WERI-Rb-1 (cell line): ENCODE measurements at regions not wholly inside any gene's neighbourhood (a gene's known extent, or its start where the extent isn't known, plus 50 kb on each side); places are given as distances from the start of the nearest gene placed in this dataset.
"Not testable (repeated sequence)": the region's sequence is repeated elsewhere in the genome, so short reads cannot be mapped to it uniquely, and the experiment has no call there.

Source experiments
- DNase-seq: peaks from one replicate; pipeline ENCODE4 v3.0.0-alpha.2; 2020
- H3K27ac ChIP-seq: fragments of 250-450 bp; sonication (Bioruptor Pico); 2 replicates; pipeline ENCODE4 v1.5.1; 2020; ENCODE audit warnings: mild to moderate bottlenecking, moderate library complexity
- H3K27me3 ChIP-seq: fragments of 250-450 bp; sonication (Bioruptor Pico); 2 replicates; pipeline ENCODE4 v1.5.1; 2021; ENCODE audit warnings: mild to moderate bottlenecking, low read depth, moderate library complexity; ENCODE audit not compliant: insufficient read depth, severe bottlenecking
- H3K36me3 ChIP-seq: fragments of 250-450 bp; sonication (Bioruptor Pico); 2 replicates; pipeline ENCODE4 v1.5.1; 2020; ENCODE audit warnings: mild to moderate bottlenecking, moderate library complexity
- H3K4me3 ChIP-seq: 2 replicates; pipeline ENCODE4 v1.5.1; 2011; ENCODE audit warnings: low read depth, mild to moderate bottlenecking, control low read depth, low read length
- H3K9me3 ChIP-seq: fragments of 250-450 bp; sonication (Bioruptor Pico); 2 replicates; pipeline ENCODE4 v1.5.1; 2021; ENCODE audit warnings: mild to moderate bottlenecking, moderate library complexity; ENCODE audit not compliant: severe bottlenecking
- CTCF ChIP-seq: IDR thresholded peaks from 2 replicates; pipeline ENCODE4 v1.5.1; 2011; ENCODE audit warnings: low read depth, mild to moderate bottlenecking, control low read depth, inconsistent platforms, low read length

DNA sequence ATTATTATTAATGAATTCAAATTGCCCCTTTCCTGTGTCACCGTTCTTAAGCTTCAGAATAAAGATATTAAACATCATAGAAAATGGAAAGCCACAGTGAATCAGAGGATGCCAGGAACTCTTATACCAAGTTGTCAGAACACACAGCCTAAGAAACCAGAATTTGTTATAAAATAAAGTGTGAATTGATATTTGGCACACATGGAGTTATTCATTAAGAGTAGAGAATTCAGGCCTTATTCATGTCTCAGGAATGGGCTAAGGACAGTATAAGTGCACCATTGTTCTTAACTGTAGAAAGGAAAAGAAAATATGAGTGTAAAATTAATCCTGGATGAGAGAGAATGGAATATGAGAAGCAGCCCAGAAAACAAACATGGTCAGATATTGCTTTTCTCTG lies 86.7 kb upstream of the ATP8B1 start:
- no peaks in the 10 kb centered on the region for H3K36me3 ChIP-seq
- peaks cover 21% of the 10 kb centered on the region for H3K9me3 ChIP-seq
- no peak overlapping the region for H3K4me3 ChIP-seq
- no peaks in the 10 kb centered on the region for H3K27me3 ChIP-seq
- TF ChIP-seq CTCF: no peak
- H3K27ac ChIP-seq: no peak overlapping the region
- DNase-seq: no peak

DNA sequence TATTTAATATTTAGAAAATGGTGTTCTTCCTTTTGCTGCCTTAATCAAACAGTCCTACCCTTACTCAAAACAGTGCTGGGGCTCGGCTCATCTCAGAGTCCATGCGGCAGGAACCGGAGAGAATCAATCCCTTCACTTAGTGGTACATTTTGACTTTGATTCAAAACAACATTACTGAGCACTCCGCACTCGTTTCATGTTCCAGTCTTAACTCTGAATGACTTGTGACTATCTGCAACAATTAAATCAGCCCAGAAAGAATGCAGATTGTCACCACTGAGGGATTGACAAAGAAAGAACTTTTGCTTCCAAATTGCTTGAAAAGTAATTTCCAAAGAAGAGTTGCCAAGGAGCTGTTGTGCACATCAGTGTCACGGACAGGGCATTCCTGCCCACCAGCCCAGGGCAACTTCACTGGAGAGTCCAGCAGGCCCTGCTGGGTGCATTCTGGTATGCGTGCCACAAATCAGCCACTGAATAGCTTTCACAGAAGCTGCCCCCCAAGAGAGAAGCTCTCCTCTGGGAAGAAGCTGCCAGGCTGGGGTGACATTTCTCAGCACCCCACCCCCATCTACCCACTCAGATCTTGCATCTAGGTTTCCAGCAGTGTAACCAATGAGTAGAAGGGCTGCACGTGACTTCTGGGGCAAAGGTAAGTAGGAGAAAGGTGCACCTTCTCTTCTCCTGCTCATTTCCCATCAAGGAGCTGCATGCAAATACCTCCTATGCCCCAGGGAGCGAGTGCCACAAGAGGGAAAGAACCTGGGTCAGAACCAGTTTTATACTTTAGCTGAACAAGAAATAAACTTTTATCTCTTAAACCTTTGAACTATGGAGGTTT lies 84.6 kb upstream of the ATP8B1 start:
- peaks cover 21% of the 10 kb centered on the region for H3K9me3 ChIP-seq
- H3K27me3 ChIP-seq: no peaks in the 10 kb centered on the region
- TF ChIP-seq CTCF: no peak
- DNase-seq: no peak
- H3K36me3 ChIP-seq: no peaks in the 10 kb centered on the region
- H3K27ac ChIP-seq: no peak overlapping the region
- H3K4me3 ChIP-seq: no peak overlapping the region

DNA sequence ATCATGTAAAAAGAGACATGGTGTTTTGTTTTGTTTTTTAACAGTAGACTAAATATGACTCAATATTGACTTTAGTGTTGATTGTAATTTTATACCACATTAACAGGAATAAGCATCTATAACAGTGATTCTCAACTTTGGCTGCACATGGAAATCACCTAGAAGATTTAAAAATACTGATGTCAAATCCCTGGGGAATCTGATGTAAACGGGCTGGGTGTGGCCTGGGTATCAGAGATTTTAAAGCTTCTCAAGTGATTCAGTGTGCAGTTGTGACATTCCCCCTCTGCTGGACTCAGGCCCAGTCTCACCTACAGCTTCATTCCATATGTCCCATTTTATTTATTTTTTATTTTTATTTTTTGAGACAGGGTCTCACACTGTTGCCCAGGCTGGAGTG lies 82.8 kb upstream of the ATP8B1 start:
- Histone ChIP-seq H3K4me3 (no peak overlapping the region), H3K27ac (no peak overlapping the region), H3K27me3 (no peaks in the 10 kb centered on the region), H3K36me3 (no peaks in the 10 kb centered on the region), H3K9me3 (peaks cover 16% of the 10 kb centered on the region)
- no peak for TF ChIP-seq CTCF
- no peak for DNase-seq

DNA sequence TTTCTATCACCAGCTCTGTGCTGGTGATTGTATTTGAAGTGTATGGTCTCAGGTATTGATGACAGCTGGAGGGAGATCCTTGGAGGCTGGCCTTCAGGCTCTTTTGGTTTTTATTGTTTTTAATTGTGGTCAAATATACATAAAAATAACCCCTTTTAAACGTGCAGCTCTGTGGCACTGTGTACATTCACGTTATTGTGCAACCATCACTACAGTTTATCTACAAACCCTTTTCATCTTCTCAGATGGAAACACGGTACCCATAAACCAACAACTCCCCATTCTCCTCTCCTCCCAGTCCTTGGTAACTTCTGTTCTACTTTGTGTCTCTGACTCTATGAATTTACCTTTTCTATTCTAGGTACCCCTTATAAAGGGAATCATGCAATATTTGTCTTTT lies 79.3 kb upstream of the ATP8B1 start:
- H3K4me3 ChIP-seq: no peak overlapping the region
- no peak for DNase-seq
- H3K36me3 ChIP-seq: no peaks in the 10 kb centered on the region
- H3K9me3 ChIP-seq: no peaks in the 10 kb centered on the region
- H3K27me3 ChIP-seq: no peaks in the 10 kb centered on the region
- TF ChIP-seq CTCF: no peak
- no peak overlapping the region for H3K27ac ChIP-seq

DNA sequence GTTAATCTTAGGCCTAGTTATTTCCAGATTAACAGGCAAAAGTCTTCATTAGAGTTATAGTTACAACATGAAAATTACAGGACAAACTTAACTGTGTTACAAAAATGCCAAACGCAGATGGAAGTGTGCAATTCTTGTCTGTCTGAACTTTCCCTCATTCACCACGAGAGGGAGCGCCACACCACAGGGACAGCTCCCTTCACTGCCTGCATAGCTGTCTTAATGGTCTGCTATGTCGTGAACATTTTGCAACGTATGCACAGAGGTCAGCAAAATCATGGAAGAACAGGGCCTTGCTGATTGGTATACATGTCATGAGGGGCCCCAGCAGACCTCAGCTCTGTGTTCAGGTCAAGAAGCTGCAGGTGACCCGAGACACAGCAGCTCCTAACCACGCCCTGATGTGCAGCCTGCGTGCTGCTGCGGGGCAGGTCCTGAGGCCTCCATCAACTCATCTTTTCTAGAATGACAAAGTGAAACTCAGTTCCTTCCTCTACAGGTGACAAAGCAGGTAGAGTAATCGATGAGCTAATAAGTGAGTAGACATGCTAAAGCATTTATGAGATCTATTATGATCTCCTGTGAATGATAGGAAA lies 78.8 kb upstream of the ATP8B1 start:
- H3K36me3 ChIP-seq: no peaks in the 10 kb centered on the region
- TF ChIP-seq CTCF: peak; percentile 97
- no peaks in the 10 kb centered on the region for H3K27me3 ChIP-seq
- peak; percentile 77 for DNase-seq
- no peak overlapping the region for H3K4me3 ChIP-seq
- no peak overlapping the region for H3K27ac ChIP-seq
- no peaks in the 10 kb centered on the region for H3K9me3 ChIP-seq

- H3K27ac ChIP-seq, H3K9me3 ChIP-seq, H3K27me3 ChIP-seq, DNase-seq, H3K36me3 ChIP-seq, H3K4me3 ChIP-seq: not testable (repeated sequence)
Observed at GRCh38 chr18:57879924-57880323, 76.8 kb upstream of the ATP8B1 start.
